ENCODE measurements at regions not wholly inside any gene's neighbourhood (a gene's known extent, or its start where the extent isn't known, plus 50 kb on each side); places are given as distances from the start of the nearest gene placed in this dataset.
A peak's percentile ranks its signal among the peaks of the same experiment; 100 is the strongest.

DNA sequence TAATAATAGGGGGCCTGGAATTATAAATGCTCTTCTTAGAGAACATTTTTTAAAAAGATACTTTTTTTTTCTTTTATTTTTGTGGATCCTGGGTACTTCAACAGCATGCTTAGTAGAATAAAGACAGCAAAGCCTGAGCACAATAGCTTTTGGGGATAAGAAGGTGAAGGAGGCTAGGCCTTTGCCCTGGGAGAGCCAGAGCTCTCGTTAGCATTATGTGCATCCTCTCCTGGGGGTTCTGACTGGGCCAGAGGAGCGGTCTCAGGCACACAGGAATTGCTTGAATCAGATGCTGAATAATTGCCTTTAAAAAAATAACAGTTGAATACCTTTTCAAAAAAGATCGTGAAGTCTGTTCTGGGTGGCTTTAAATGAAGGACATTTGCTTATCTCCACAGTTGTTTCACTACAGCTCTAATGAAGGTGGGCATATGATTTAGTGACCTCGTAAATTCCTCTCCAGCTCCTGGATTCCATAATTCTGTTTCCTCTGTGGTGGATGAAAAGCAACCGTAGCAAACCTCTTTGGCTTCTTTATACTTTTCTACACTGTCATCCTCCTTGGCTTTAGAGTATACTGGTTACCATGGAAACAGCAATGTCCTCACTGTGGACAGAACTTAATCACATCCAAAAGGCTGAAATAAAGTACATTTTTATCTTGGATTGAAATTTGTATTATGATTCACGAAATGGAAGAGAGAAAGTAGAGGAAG is 133.8 kb downstream of the MAIP1 start:
- no peak overlapping the region for H3K27ac ChIP-seq
- no peaks in the 10 kb centered on the region for H3K36me3 ChIP-seq
- H3K4me3 ChIP-seq = no peak overlapping the region
- no peaks in the 10 kb centered on the region for H3K27me3 ChIP-seq
- no peak for TF ChIP-seq CTCF (IDR thresholded peaks at IDR 0.05; ENCODE audit: low read depth, low read length)
- DNase-seq (ENCODE audit: low read depth in 1 of 2, low spot score in 1 of 2) = peak in 1 of 2 donors; percentile 36
- no peaks in the 10 kb centered on the region for H3K9me3 ChIP-seq (ENCODE audit: low read depth)
- no peaks in the 10 kb centered on the region for H3K4me1 ChIP-seq (ENCODE audit: low read depth)

DNA sequence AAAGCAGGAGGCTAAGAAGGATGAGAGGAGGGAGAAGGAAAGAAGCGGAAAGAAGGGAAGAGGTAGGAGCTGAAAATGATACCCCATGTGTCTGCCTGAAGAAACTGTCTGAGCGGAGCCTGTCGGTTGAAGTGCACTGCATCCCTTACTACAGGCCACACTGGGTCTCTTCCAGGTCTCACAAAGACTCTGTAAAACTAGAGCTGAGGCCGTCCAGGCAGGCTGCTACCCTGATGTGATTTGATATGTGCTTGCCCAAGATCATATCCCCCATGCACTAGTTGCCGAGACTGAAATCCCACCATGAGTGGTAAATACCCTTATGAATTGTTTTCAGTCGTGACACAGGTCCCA is 134.4 kb downstream of the MAIP1 start:
- H3K27me3 ChIP-seq = no peaks in the 10 kb centered on the region
- H3K36me3 ChIP-seq = no peaks in the 10 kb centered on the region
- no peak overlapping the region for H3K4me3 ChIP-seq
- H3K27ac ChIP-seq = no peak overlapping the region
- H3K9me3 ChIP-seq (ENCODE audit: low read depth) = no peaks in the 10 kb centered on the region
- TF ChIP-seq CTCF (IDR thresholded peaks at IDR 0.05; ENCODE audit: low read depth, low read length) = no peak
- no peak for DNase-seq (ENCODE audit: low read depth in 1 of 2, low spot score in 1 of 2)
- no peaks in the 10 kb centered on the region for H3K4me1 ChIP-seq (ENCODE audit: low read depth)

- no peak for DNase-seq (ENCODE audit: low read depth in 1 of 2, low spot score in 1 of 2)
- H3K27me3 ChIP-seq = no peaks in the 10 kb centered on the region
- no peaks in the 10 kb centered on the region for H3K36me3 ChIP-seq
- TF ChIP-seq CTCF (IDR thresholded peaks at IDR 0.05; ENCODE audit: low read depth, low read length) = no peak
- H3K4me1 ChIP-seq (ENCODE audit: low read depth) = no peaks in the 10 kb centered on the region
- H3K4me3 ChIP-seq = no peak overlapping the region
- no peak overlapping the region for H3K27ac ChIP-seq
- H3K9me3 ChIP-seq (ENCODE audit: low read depth) = no peaks in the 10 kb centered on the region
Observed at GRCh38 chr2:200090683-200091082, 135.3 kb downstream of the MAIP1 start.

DNA sequence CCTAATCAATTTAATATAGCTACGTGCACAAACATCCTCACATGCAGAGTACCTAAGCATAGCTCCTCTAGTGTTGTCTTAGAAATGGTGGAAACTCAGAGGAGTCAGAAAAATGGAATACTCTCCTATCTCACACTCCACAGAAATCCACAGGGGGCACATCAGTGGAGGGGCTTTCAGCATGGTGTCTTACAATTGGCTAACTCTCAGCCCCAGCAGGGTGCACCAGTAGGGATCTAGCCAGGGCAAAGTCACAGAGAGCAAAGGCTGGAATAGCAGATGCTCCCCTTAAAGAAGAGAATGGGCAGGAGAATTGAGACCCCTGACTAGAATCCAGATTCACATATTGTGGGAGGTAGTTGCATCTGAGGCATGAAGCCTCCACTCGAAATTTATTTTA is 135.7 kb downstream of the MAIP1 start:
- H3K4me1 ChIP-seq (ENCODE audit: low read depth) = no peaks in the 10 kb centered on the region

DNA sequence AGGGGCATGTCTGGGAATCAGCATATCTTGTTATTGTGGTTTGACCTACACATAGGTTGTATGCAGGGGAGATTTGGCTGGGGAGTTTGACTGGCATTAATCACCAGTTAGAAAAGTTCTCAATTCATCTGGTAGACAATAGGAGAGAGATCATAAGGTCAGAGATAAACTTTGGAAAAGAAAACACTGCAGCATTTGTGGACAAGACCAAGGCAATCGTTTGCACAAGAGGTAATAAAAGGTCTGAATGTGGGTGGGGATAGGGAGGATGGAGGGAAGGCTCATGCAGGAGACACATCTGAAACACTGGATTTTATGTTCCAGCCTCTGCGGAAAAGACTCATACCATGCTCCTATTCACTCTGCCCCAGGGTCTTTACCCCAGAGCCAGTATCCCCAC is 136.9 kb downstream of the MAIP1 start:
- H3K36me3 ChIP-seq = no peaks in the 10 kb centered on the region
- no peaks in the 10 kb centered on the region for H3K4me1 ChIP-seq (ENCODE audit: low read depth)
- TF ChIP-seq CTCF (IDR thresholded peaks at IDR 0.05; ENCODE audit: low read depth, low read length) = no peak
- DNase-seq (ENCODE audit: low read depth in 1 of 2, low spot score in 1 of 2) = no peak
- H3K4me3 ChIP-seq = no peak overlapping the region
- no peaks in the 10 kb centered on the region for H3K9me3 ChIP-seq (ENCODE audit: low read depth)
- no peaks in the 10 kb centered on the region for H3K27me3 ChIP-seq
- H3K27ac ChIP-seq = no peak overlapping the region

More for the DNA sequence above, 135.7 kb downstream of the MAIP1 start:
- no peaks in the 10 kb centered on the region for H3K27me3 ChIP-seq
- no peak overlapping the region for H3K4me3 ChIP-seq
- H3K27ac ChIP-seq = no peak overlapping the region
- H3K9me3 ChIP-seq (ENCODE audit: low read depth) = no peaks in the 10 kb centered on the region
- DNase-seq (ENCODE audit: low read depth in 1 of 2, low spot score in 1 of 2) = no peak
- TF ChIP-seq CTCF (IDR thresholded peaks at IDR 0.05; ENCODE audit: low read depth, low read length) = no peak
- no peaks in the 10 kb centered on the region for H3K36me3 ChIP-seq
